IPS DF 6.9 (cell line): ENCODE measurements at regions not wholly inside any gene's neighbourhood (a gene's known extent, or its start where the extent isn't known, plus 50 kb on each side); places are given as distances from the start of the nearest gene placed in this dataset.

Experiments
- DNase-seq: peaks from one replicate; pipeline ENCODE4 v3.0.0-alpha.2; 2013; ENCODE audit warnings: low read depth, low spot score
- H3K27ac ChIP-seq: one replicate; pipeline ENCODE4 v1.5.1; 2013; ENCODE audit warnings: low read length, control low read depth
- H3K27me3 ChIP-seq: 2 replicates; pipeline ENCODE4 v1.6.1; 2013; ENCODE audit warnings: mild to moderate bottlenecking, low read length; ENCODE audit not compliant: control insufficient read depth, insufficient read depth
- H3K36me3 ChIP-seq: 2 replicates; pipeline ENCODE4 v1.6.1; 2013; ENCODE audit warnings: low read length; ENCODE audit not compliant: control insufficient read depth, insufficient read depth
- H3K4me1 ChIP-seq: 2 replicates; pipeline ENCODE4 v1.6.1; 2013; ENCODE audit warnings: low read length; ENCODE audit not compliant: control insufficient read depth, insufficient read depth
- H3K4me3 ChIP-seq: 2 replicates; pipeline ENCODE4 v1.5.1; 2013; ENCODE audit warnings: mild to moderate bottlenecking, low read length
- H3K9me3 ChIP-seq: 2 replicates; pipeline ENCODE4 v1.6.1; 2013; ENCODE audit warnings: low read length, inconsistent platforms; ENCODE audit not compliant: control insufficient read depth, insufficient read depth
- WGBS: extraction: QIAGEN DNeasy Blood & Tissue Kit; methylation state at CpG from one replicate; pipeline ENCODE4 v1.1.7; 2013; ENCODE audit warnings: mixed read lengths, missing lambda C conversion rate; ENCODE audit not compliant: insufficient read length, insufficient coverage; 5-methylcytosine and 5-hydroxymethylcytosine counted together

- Histone ChIP-seq H3K27ac (no peak overlapping the region), H3K27me3 (no peaks in the 10 kb centered on the region), H3K4me1 (no peaks in the 10 kb centered on the region; the same call in 1 of the 2 replicates), H3K36me3 (no peaks in the 10 kb centered on the region), H3K9me3 (no peaks in the 10 kb centered on the region), H3K4me3 (no peak overlapping the region)
- WGBS = no CpG with 5 or more reads among the region's 5 CpGs
- DNase-seq = no peak
Measured at GRCh38 chr3:150220799-150221198, 187.3 kb upstream of the TSC22D2 start.

- no peak for DNase-seq
- Histone ChIP-seq H3K36me3 (no peaks in the 10 kb centered on the region), H3K4me3 (no peak overlapping the region), H3K27me3 (no peaks in the 10 kb centered on the region), H3K4me1 (no peaks in the 10 kb centered on the region; the same call in 1 of the 2 replicates), H3K27ac (no peak overlapping the region), H3K9me3 (no peaks in the 10 kb centered on the region)
- no CpG with 5 or more reads among the region's 3 CpGs for WGBS
Measured at GRCh38 chr3:150220041-150220440, 188.1 kb upstream of the TSC22D2 start.

GRCh38 chr3:150218841-150219240 lies 189.3 kb upstream of the TSC22D2 start:
- no peak for DNase-seq
- Histone ChIP-seq H3K27me3 (no peaks in the 10 kb centered on the region), H3K36me3 (no peaks in the 10 kb centered on the region), H3K9me3 (no peaks in the 10 kb centered on the region), H3K4me1 (no peaks in the 10 kb centered on the region; the same call in 1 of the 2 replicates), H3K27ac (no peak overlapping the region), H3K4me3 (no peak overlapping the region)
- WGBS = no CpG with 5 or more reads among the region's 3 CpGs

DNA sequence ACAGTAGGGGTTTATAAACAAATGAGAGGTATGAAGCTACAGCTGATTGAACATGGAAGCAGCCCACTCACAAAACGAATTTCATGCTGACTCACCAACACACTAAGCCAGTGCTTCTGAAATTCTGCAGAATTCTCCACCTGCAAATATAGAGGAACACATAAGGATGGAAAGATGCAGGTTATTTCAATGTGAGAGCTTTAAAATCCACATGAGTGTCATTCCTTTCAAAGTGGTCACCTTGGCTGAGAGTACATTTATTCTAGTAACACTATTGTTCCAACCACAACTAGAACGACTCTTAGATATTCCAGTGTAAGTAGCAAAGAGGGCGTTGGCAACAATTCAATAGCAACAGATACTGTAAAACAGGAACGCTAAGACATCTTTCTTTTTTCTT lies 189.9 kb upstream of the TSC22D2 start:
- Histone ChIP-seq H3K4me1 (no peaks in the 10 kb centered on the region; the same call in 1 of the 2 replicates), H3K4me3 (no peak overlapping the region), H3K9me3 (no peaks in the 10 kb centered on the region), H3K27ac (no peak overlapping the region), H3K27me3 (no peaks in the 10 kb centered on the region), H3K36me3 (no peaks in the 10 kb centered on the region)
- no peak for DNase-seq
- WGBS = no CpG with 5 or more reads among the region's 4 CpGs

- Histone ChIP-seq H3K27ac (no peak overlapping the region), H3K9me3 (no peaks in the 10 kb centered on the region), H3K4me1 (no peaks in the 10 kb centered on the region; the same call in 1 of the 2 replicates), H3K27me3 (no peaks in the 10 kb centered on the region), H3K36me3 (no peaks in the 10 kb centered on the region), H3K4me3 (no peak overlapping the region)
- no CpG with 5 or more reads among the region's 4 CpGs for WGBS
- no peak for DNase-seq
Measured at GRCh38 chr3:150217691-150218090, 190.4 kb upstream of the TSC22D2 start.

GRCh38 chr3:150216866-150217600 lies 191.1 kb upstream of the TSC22D2 start:
- H3K27me3 ChIP-seq = no peaks in the 10 kb centered on the region
- H3K4me1 ChIP-seq = no peaks in the 10 kb centered on the region
- no peaks in the 10 kb centered on the region for H3K9me3 ChIP-seq
- H3K27ac ChIP-seq = no peak overlapping the region
- H3K36me3 ChIP-seq = no peaks in the 10 kb centered on the region
- H3K4me3 ChIP-seq = no peak overlapping the region
- DNase-seq = no peak
- no CpG with 5 or more reads among the region's 9 CpGs for WGBS

DNA sequence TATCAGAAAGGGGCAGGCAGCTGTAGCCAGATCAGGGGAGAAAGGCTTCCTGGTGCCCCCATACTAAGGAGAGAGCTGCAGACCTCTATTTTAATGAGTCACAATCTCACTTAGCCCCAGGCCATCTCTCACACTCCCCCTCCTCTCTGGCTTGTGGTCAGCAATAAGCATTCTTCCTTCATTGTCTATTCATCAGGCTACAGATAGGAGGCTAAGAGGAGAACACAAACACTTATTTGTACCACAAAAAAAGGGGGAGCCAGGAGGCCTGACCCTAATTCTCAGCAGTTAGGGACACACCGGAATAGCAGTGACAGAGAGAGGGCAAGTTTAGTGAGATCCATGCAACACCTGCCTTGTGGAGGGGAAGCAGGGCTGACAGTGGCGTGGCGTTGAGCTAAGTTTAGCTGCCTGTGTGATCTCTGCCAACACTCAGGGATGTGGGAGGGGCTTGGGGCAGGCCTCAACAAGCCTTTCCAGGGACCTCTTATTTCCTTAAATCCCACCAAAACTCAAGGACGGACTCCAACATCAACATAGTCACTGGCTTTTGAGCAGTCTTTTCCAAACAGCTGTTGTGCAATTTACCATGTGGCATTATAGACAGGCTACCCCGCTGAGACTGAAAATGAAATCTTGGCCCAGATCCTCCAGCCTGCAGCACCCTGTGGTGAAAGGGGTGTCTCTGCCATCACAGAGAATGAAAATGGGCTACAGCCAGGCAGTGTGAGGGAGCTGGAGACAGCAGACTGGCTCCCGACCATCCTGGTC lies 191.9 kb upstream of the TSC22D2 start:
- no CpG with 5 or more reads among the region's 6 CpGs for WGBS
- Histone ChIP-seq H3K27me3 (no peaks in the 10 kb centered on the region), H3K36me3 (no peaks in the 10 kb centered on the region), H3K9me3 (no peaks in the 10 kb centered on the region), H3K4me3 (no peak overlapping the region), H3K4me1 (no peaks in the 10 kb centered on the region), H3K27ac (no peak overlapping the region)
- DNase-seq = no peak

- H3K9me3 ChIP-seq = no peaks in the 10 kb centered on the region
- WGBS = 100% methylated on average over 1 of the region's 2 CpGs
- H3K4me3 ChIP-seq = no peak overlapping the region
- no peaks in the 10 kb centered on the region for H3K36me3 ChIP-seq
- H3K27me3 ChIP-seq = no peaks in the 10 kb centered on the region
- H3K27ac ChIP-seq = no peak overlapping the region
- DNase-seq = no peak
- 0 out of 2 replicates have a peak, but pooled peaks cover 2% of the 10 kb centered on the region for H3K4me1 ChIP-seq
Measured at GRCh38 chr3:150215616-150216015, 192.5 kb upstream of the TSC22D2 start.

GRCh38 chr3:150213577-150213976 lies 194.5 kb upstream of the TSC22D2 start:
- DNase-seq = no peak
- Histone ChIP-seq H3K36me3 (no peaks in the 10 kb centered on the region), H3K27ac (no peak overlapping the region), H3K4me3 (no peak overlapping the region), H3K27me3 (no peaks in the 10 kb centered on the region), H3K4me1 (0 out of 2 replicates have a peak, but pooled peaks cover 2% of the 10 kb centered on the region), H3K9me3 (no peaks in the 10 kb centered on the region)
- WGBS = no CpG with 5 or more reads among the region's 1 CpG

- H3K36me3 ChIP-seq = no peaks in the 10 kb centered on the region
- H3K9me3 ChIP-seq = no peaks in the 10 kb centered on the region
- no CpG with 5 or more reads among the region's 4 CpGs for WGBS
- DNase-seq = no peak
- no peak overlapping the region for H3K4me3 ChIP-seq
- H3K27ac ChIP-seq = no peak overlapping the region
- H3K4me1 ChIP-seq = 0 out of 2 replicates have a peak, but pooled peaks cover 2% of the 10 kb centered on the region
- no peaks in the 10 kb centered on the region for H3K27me3 ChIP-seq
Measured at GRCh38 chr3:150210461-150211110, 197.5 kb upstream of the TSC22D2 start.
